Mesothelial cell of epicardium (in vitro differentiated cells): ENCODE measurements at regions not wholly inside any gene's neighbourhood (a gene's known extent, or its start where the extent isn't known, plus 50 kb on each side); places are given as distances from the start of the nearest gene placed in this dataset.

Source experiments
- DNase-seq, 2 experiments: peaks; one replicate each; pipeline ENCODE4 v3.0.0; 2021; ENCODE audit warnings: low spot score in 2 of 2; ENCODE audit not compliant: unreplicated experiment in 2 of 2
- H3K27ac Mint-ChIP-seq: 2 replicates; pipeline ENCODE4 v1.8.0; 2021; ENCODE audit warnings: mixed read lengths
- H3K27me3 Mint-ChIP-seq: 2 replicates; pipeline ENCODE4 v1.8.0; 2021; ENCODE audit warnings: low read depth, mixed read lengths
- H3K36me3 Mint-ChIP-seq: 2 replicates; pipeline ENCODE4 v1.8.0; 2021; ENCODE audit warnings: mixed read lengths
- H3K4me1 Mint-ChIP-seq: 2 replicates; pipeline ENCODE4 v1.8.0; 2021; ENCODE audit warnings: mixed read lengths
- H3K4me3 Mint-ChIP-seq: 2 replicates; pipeline ENCODE4 v1.8.0; 2021; ENCODE audit warnings: mild to moderate bottlenecking, moderate library complexity, mixed read lengths
- H3K9me3 Mint-ChIP-seq: 2 replicates; pipeline ENCODE4 v1.8.0; 2021; ENCODE audit warnings: mixed read lengths
- TF ChIP-seq, protein P1 (sequence below): fragments of 200-600 bp; sonication (generic); IDR thresholded peaks from one replicate; pipeline ENCODE4 v1.5.0; 2021; ENCODE audit warnings: antibody characterized with exemption; ENCODE audit not compliant: unreplicated experiment

DNA sequence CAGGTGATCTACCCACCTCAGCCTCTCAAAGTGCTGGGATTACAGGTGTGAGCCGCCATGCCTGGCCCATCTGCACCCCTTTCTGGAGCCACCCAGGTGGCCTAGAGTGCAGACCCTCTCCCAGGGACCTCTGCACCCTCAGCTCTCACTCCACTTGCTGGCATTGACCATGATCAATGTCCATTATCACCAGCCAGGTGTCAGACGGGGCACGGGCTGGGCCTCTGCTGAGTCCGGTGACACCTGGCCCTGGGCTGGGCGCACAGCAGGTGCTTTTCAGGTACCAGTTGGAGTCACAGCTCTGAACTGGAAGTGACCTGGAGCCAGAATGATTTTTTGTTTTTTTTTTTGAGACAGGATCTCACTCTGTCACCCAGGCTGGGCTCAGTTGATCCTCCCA, 91.8 kb upstream of the PMEPA1 start:
- DNase-seq: no peak
- Mint-ChIP-seq H3K4me3 (no peak overlapping the region), H3K27ac (no peak overlapping the region), H3K27me3 (no peaks in the 10 kb centered on the region), H3K36me3 (no peaks in the 10 kb centered on the region), H3K4me1 (peaks cover 32% of the 10 kb centered on the region), H3K9me3 (no peaks in the 10 kb centered on the region)
- TF ChIP-seq, protein P1, sequence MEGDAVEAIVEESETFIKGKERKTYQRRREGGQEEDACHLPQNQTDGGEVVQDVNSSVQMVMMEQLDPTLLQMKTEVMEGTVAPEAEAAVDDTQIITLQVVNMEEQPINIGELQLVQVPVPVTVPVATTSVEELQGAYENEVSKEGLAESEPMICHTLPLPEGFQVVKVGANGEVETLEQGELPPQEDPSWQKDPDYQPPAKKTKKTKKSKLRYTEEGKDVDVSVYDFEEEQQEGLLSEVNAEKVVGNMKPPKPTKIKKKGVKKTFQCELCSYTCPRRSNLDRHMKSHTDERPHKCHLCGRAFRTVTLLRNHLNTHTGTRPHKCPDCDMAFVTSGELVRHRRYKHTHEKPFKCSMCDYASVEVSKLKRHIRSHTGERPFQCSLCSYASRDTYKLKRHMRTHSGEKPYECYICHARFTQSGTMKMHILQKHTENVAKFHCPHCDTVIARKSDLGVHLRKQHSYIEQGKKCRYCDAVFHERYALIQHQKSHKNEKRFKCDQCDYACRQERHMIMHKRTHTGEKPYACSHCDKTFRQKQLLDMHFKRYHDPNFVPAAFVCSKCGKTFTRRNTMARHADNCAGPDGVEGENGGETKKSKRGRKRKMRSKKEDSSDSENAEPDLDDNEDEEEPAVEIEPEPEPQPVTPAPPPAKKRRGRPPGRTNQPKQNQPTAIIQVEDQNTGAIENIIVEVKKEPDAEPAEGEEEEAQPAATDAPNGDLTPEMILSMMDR: no peak

DNA sequence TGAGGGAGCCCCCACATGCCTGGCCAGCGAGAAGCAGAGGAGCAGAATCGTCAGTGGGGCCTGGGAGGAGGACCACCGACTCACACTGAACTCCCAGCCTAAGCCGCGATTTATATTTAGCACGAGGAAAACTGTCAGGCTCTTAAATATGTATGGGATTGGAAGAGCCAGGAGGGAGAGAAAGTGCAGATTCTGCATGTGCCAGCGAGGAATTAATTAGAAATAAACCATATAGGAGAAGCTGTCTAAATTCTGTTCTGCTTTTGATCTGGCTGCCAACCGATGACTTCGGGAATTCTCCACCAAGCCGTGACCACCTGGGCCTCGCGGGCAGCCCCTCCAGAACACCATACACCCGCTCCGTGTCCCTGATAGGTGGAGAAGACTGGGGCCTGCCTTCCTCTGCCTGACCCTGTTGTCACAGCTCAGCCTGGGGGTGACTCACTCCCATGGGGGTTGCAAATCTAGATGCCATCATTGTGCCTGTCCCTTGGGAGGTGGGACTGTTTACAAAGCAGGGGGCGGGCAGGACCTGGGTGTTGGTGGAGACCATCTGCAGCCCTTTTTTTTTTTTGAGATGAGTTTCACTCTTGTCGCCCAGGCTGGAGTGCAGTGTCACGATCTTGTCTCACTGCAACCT, 91.1 kb upstream of the PMEPA1 start:
- Mint-ChIP-seq H3K4me3 (no peak overlapping the region), H3K36me3 (no peaks in the 10 kb centered on the region), H3K4me1 (peaks cover 32% of the 10 kb centered on the region), H3K27ac (no peak overlapping the region), H3K9me3 (no peaks in the 10 kb centered on the region), H3K27me3 (no peaks in the 10 kb centered on the region)
- TF ChIP-seq, protein P1: no peak
- no peak for DNase-seq

DNA sequence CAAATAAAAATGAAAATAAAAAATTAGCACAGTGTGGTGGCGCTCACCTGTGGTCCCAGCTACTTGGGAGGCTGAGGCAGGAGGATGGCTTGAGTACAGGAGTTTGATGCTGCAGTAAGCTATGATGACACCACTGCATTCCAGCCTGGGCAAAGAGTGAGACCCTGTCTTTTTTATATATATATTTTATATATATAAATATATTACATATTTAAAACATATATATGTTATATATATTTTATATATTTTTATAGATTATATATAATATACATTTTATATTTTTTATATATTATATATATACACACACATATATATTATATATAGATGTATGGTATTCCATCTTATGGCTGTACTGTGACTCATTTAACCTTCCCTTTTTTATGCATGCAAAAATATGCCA, 87.6 kb upstream of the PMEPA1 start:
- TF ChIP-seq, protein P1: no peak

DNA sequence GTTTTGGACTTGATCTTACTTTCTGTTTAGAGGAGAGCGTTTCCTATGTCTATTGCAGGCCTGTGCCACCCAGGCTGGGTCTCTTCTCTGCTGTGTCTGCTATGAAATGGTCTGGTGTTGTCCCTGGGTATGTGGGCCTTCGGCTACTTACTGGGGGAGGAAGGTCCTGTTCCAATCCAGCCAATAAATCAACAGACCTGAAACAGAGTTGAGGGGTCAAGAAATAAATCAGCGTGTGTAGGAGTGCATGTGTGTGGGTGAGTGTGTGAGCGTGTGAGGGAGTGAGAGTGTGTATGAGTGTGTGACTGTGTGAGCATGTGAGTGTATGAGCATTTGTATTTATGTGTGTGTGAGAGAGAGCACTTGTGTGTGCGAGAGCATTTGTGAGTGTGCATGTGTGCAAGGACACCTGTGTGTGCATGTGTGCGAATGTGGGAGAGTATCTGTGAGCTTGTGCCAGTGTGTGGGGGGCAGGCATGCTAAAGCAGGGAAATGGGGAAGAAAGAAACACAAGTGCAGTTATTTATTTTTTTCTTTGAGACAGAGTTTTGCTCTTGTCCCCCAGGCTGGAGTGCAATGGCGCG, 86.3 kb upstream of the PMEPA1 start:
- TF ChIP-seq, protein P1: no peak
- no peak for DNase-seq
- H3K9me3 Mint-ChIP-seq: peaks cover 6% of the 10 kb centered on the region
- no peaks in the 10 kb centered on the region for H3K27me3 Mint-ChIP-seq
- peaks cover 12% of the 10 kb centered on the region for H3K4me1 Mint-ChIP-seq
- no peak overlapping the region for H3K27ac Mint-ChIP-seq
- H3K4me3 Mint-ChIP-seq: no peak overlapping the region
- no peaks in the 10 kb centered on the region for H3K36me3 Mint-ChIP-seq

More for the DNA sequence above, 87.6 kb upstream of the PMEPA1 start:
- no peak for DNase-seq
- Mint-ChIP-seq H3K27ac (no peak overlapping the region), H3K27me3 (no peaks in the 10 kb centered on the region), H3K4me3 (no peak overlapping the region), H3K4me1 (peaks cover 10% of the 10 kb centered on the region), H3K36me3 (no peaks in the 10 kb centered on the region), H3K9me3 (no peaks in the 10 kb centered on the region)

DNA sequence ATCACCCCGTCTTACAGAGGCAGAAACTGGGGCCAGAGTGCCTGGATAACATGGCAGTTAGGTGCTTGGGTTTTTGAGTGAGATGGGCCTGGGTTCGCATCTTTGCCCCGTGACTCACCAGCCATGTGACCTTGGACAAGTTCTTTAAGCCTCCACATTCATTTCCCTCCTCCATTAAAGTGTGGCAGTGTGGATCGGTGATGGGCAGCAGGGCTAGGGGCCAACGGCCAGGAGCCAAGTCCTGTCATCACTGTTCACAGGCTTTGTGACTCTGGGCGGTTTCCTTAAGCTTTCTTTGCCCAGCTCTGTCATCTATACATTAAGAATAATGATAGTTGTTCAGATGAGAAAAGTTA, 85.5 kb upstream of the PMEPA1 start:
- Mint-ChIP-seq H3K4me3 (no peak overlapping the region), H3K27ac (no peak overlapping the region), H3K9me3 (peaks cover 6% of the 10 kb centered on the region), H3K27me3 (no peaks in the 10 kb centered on the region), H3K36me3 (no peaks in the 10 kb centered on the region), H3K4me1 (peaks cover 12% of the 10 kb centered on the region)
- TF ChIP-seq, protein P1: no peak
- no peak for DNase-seq
